A673 (cell line): ENCODE measurements at regions not wholly inside any gene's neighbourhood (a gene's known extent, or its start where the extent isn't known, plus 50 kb on each side); places are given as distances from the start of the nearest gene placed in this dataset.

Experiments
- CTCF ChIP-seq: fragments of 300-800, 200-600 bp; sonication (generic); conservative IDR thresholded peaks from 2 replicates; pipeline ENCODE4 v1.5.1; 2017; ENCODE audit warnings: low read depth, mild to moderate bottlenecking, antibody characterized with exemption, low read length, moderate library complexity, mixed read lengths
- EZH2 ChIP-seq: fragments of 200-600 bp; sonication (generic); IDR thresholded peaks from 2 replicates; pipeline ENCODE4 v1.6.1; 2017; ENCODE audit warnings: borderline replicate concordance, low read depth, mild to moderate bottlenecking, mixed read lengths, antibody characterized with exemption, low read length; ENCODE audit not compliant: poor library complexity, severe bottlenecking

- no peak for TF ChIP-seq EZH2
- TF ChIP-seq CTCF = no peak
Observed at GRCh38 chr1:200336901-200337391, 72.9 kb downstream of the ZNF281 start.
